GM12878 (cell line): ENCODE measurements at regions not wholly inside any gene's neighbourhood (a gene's known extent, or its start where the extent isn't known, plus 50 kb on each side); places are given as distances from the start of the nearest gene placed in this dataset.

Experiments used
- ATAC-seq: fragments of 200-7000 bp; cut with Tn5 transposase; 3 replicates; pipeline ENCODE4 v1.9.1; 2020; ENCODE audit warnings: mild to moderate bottlenecking, moderate library complexity
- BruUV-seq: library from RNA; stranded (reverse); fragments of 400-500 nt; replicated peaks from 2 replicates; lab custom pipeline; 2021; lab: Mats Ljungman, UMichigan
- CTCF ChIA-PET: fragments of 300-600 bp; sonication (Branson Sonifier 250); formaldehyde crosslinking; extraction: SDS; loops from one replicate; lab custom pipeline; 2021; ENCODE audit warnings: inconsistent platforms; lab: Yijun Ruan, JAX
- POLR2A ChIA-PET: fragments of 350-600 bp; formaldehyde crosslinking; extraction: SDS; loops from one replicate; lab custom pipeline; 2021; ENCODE audit warnings: inconsistent platforms; lab: Charles Lee
- RAD21 ChIA-PET: fragments of 300-600 bp; sonication (Branson Sonifier 250); formaldehyde crosslinking; loops from one replicate; lab custom pipeline; 2023; ENCODE audit warnings: antibody characterized with exemption; ENCODE audit not compliant: unreplicated experiment; lab: Charles Lee
- SMC1A ChIA-PET: fragments of 300-600 bp; sonication (Branson Sonifier 250); formaldehyde crosslinking; loops from one replicate; lab custom pipeline; 2023; ENCODE audit not compliant: unreplicated experiment, uncharacterized antibody; lab: Charles Lee
- DNase-seq: peaks from one replicate; pipeline ENCODE4 v3.0.0-alpha.2; 2011; ENCODE audit warnings: low read depth, low spot score
- FAIRE-seq: peaks from 3 replicates; lab custom pipeline; 2011; peaks lifted over from hg19 to GRCh38; lab: Jason Lieb, UNC
- H2AFZ ChIP-seq: 2 replicates; pipeline ENCODE4 v1.6.0; 2011; ENCODE audit warnings: low read depth, low read length, control low read depth; ENCODE audit not compliant: control insufficient read depth
- H3K27ac ChIP-seq: 2 replicates; pipeline ENCODE4 v1.5.1; 2011; ENCODE audit warnings: control low read depth; ENCODE audit not compliant: control insufficient read depth, insufficient read depth
- H3K27me3 ChIP-seq, 2 experiments: replicated peaks in 1 of 2; 2 replicates each; pipeline versions ENCODE4 v1.6.0 to v1.6.1; 2011; ENCODE audit warnings: low read length in 1 of 2; ENCODE audit not compliant: control insufficient read depth in 2 of 2, insufficient read depth in 2 of 2
- H3K36me3 ChIP-seq, 2 experiments: 2 replicates each; pipeline ENCODE4 v1.5.1; 2011; ENCODE audit warnings: low read length in 1 of 2; ENCODE audit not compliant: control insufficient read depth in 2 of 2, insufficient read depth in 2 of 2
- H3K4me1 ChIP-seq: 2 replicates; pipeline ENCODE4 v1.6.1; 2011; ENCODE audit warnings: mild to moderate bottlenecking, low read length, moderate library complexity, mixed read lengths; ENCODE audit not compliant: control insufficient read depth, insufficient read depth
- H3K4me2 ChIP-seq: 2 replicates; pipeline ENCODE4 v1.6.0; 2011; ENCODE audit warnings: control low read depth; ENCODE audit not compliant: control insufficient read depth, insufficient read depth
- H3K4me3 ChIP-seq: fragments of 200-600 bp; sonication (generic); 2 replicates; pipeline ENCODE4 v1.5.1; 2016
- H3K79me2 ChIP-seq: 2 replicates; pipeline ENCODE4 v1.6.0; 2011; ENCODE audit warnings: low read length; ENCODE audit not compliant: control insufficient read depth, insufficient read depth
- H3K9ac ChIP-seq: 2 replicates; pipeline ENCODE4 v1.8.0; 2011; ENCODE audit warnings: low read length, control low read depth, mixed read lengths; ENCODE audit not compliant: control insufficient read depth, insufficient read depth
- H3K9me3 ChIP-seq: replicated peaks from 3 replicates; pipeline ENCODE4 v1.5.1; 2011; ENCODE audit warnings: mild to moderate bottlenecking, low read length; ENCODE audit not compliant: control insufficient read depth, insufficient read depth
- H4K20me1 ChIP-seq: 2 replicates; pipeline ENCODE4 v1.6.0; 2011; ENCODE audit not compliant: control insufficient read depth, insufficient read depth
- BHLHE40 ChIP-seq, 2 experiments: fragments of 450-650 bp in 1 of 2; IDR thresholded peaks; 2 replicates each; pipeline ENCODE4 v1.6.1; 2011 to 2017; ENCODE audit warnings: low read depth in 2 of 2, borderline replicate concordance in 1 of 2, improper control_type of control experiment in 1 of 2, low read length in 1 of 2, mild to moderate bottlenecking in 1 of 2
- BMI1 ChIP-seq: fragments of 450-650 bp; IDR thresholded peaks from 2 replicates; pipeline ENCODE4 v1.6.1; 2016; ENCODE audit warnings: mild to moderate bottlenecking, moderate library complexity, borderline replicate concordance
- HDAC2 ChIP-seq: fragments of 200-600 bp; sonication (generic); IDR thresholded peaks from 2 replicates; pipeline ENCODE4 v1.6.1; 2017
- MYB ChIP-seq: fragments of 150-350 bp; IDR thresholded peaks from 2 replicates; pipeline ENCODE4 v1.6.1; 2014; ENCODE audit warnings: mild to moderate bottlenecking, low read depth, low read length, borderline replicate concordance
- NBN ChIP-seq: fragments of 450-650 bp; IDR thresholded peaks from 2 replicates; pipeline ENCODE4 v1.6.1; 2016
- PAX8 ChIP-seq: fragments of 450-650 bp; IDR thresholded peaks from 2 replicates; pipeline ENCODE4 v1.6.1; 2017; ENCODE audit warnings: mild to moderate bottlenecking, moderate library complexity
- RELA ChIP-seq: fragments of 450-650 bp; IDR thresholded peaks from 2 replicates; pipeline ENCODE4 v1.8.0; 2014; ENCODE audit warnings: borderline replicate concordance; ENCODE audit not compliant: partially characterized antibody
- SIN3A ChIP-seq: IDR thresholded peaks from 2 replicates; pipeline ENCODE4 v1.6.1; 2012; ENCODE audit warnings: low read depth, low read length, improper control_type of control experiment
- ZNF217 ChIP-seq: fragments of 450-650 bp; IDR thresholded peaks from 2 replicates; pipeline ENCODE4 v1.6.1; 2017; ENCODE audit warnings: antibody characterized with exemption, mild to moderate bottlenecking
- WGBS: methylation state at CpG from one replicate; pipeline ENCODE4 v1.1.6; 2016; ENCODE audit warnings: low lambda C conversion rate; ENCODE audit not compliant: insufficient replicate concordance, insufficient coverage; ENCODE audit errors: missing lambda C conversion rate; 5-methylcytosine and 5-hydroxymethylcytosine counted together
- in situ Hi-C: fragments of 300-500 bp; cut with MboI; formaldehyde crosslinking; loops from 9 replicates; pipeline ENCODE4 v1.14.3; 2018; ENCODE audit warnings: mixed read lengths
- intact Hi-C: fragments of 100-400 bp; cut with micrococcal nuclease; formaldehyde crosslinking; loops from one replicate; pipeline ENCODE4 v1.14.2; 2022; ENCODE audit not compliant: unreplicated experiment
- TF ChIP-seq, protein P1 (sequence below): fragments of 450-650 bp; IDR thresholded peaks from 2 replicates; pipeline ENCODE4 v1.6.1; 2017; ENCODE audit warnings: mild to moderate bottlenecking, moderate library complexity
- TF ChIP-seq, protein P2 (sequence below): fragments of 450-650 bp; IDR thresholded peaks from 2 replicates; pipeline ENCODE4 v1.6.1; 2016; ENCODE audit warnings: mild to moderate bottlenecking, moderate library complexity, borderline replicate concordance
- TF ChIP-seq, protein P3 (sequence below): fragments of 450-650 bp; formaldehyde crosslinking; IDR thresholded peaks from 2 replicates; pipeline ENCODE4 v1.4.0; 2022; ENCODE audit warnings: mild to moderate bottlenecking, moderate library complexity

DNA sequence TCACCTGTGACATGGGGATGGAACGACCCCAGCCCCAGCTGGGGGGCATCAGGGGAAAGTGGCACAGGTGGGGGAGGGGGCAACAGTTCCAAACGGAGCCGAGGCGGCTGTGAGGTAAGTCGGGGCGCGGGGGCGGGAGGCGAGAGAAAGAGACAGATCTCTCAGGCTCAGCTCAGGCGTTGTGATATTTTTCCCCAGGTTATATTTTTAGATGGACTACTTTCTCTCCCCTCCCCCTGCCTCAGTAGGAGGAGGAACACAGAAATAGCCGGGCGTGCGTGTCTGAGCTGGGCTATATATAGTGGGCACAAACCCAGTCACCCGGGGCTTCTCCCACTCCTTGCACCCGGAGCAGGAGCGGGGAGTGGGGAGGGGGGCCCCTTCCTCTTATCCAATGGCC lies 91.0 kb upstream of the LINGO1 start:
- no peaks in the 10 kb centered on the region for H4K20me1 ChIP-seq
- H3K4me2 ChIP-seq = no peak overlapping the region
- SMC1A ChIA-PET = no interaction called here
- no peak overlapping the region for H2AFZ ChIP-seq
- no peaks in the 10 kb centered on the region for H3K9me3 ChIP-seq
- H3K36me3 ChIP-seq = no peaks in the 10 kb centered on the region
- FAIRE-seq (no peak), ATAC-seq (no peak), DNase-seq (no peak)
- no peak overlapping the region for H3K9ac ChIP-seq
- in situ Hi-C loops = no loop called here
- CTCF ChIA-PET = no interaction called here
- H3K4me1 ChIP-seq = no peaks in the 10 kb centered on the region
- no peak overlapping the region for H3K27ac ChIP-seq
- intact Hi-C loops = no loop called here
- H3K4me3 ChIP-seq = no peak overlapping the region
- RAD21 ChIA-PET = no interaction called here
- H3K27me3 ChIP-seq = no peaks in the 10 kb centered on the region; a peak in 3 of 4 replicates
- WGBS = 4% methylated on average over 7 of the region's 16 CpGs
- no TSS peak for BruUV-seq
- no peaks in the 10 kb centered on the region for H3K79me2 ChIP-seq
- POLR2A ChIA-PET = no interaction called here
- TF ChIP-seq BMI1 (no peak), HDAC2 (no peak), RELA (no peak), PAX8 (no peak), ZNF217 (no peak), BHLHE40 (IDR thresholded peaks at IDR 0.05; ENCODE audit: borderline replicate concordance in 1 of 2, low read depth in 2 of 2, low read length in 1 of 2) (no peak), MYB (no peak), NBN (no peak), SIN3A (no peak)
- TF ChIP-seq, protein P1, sequence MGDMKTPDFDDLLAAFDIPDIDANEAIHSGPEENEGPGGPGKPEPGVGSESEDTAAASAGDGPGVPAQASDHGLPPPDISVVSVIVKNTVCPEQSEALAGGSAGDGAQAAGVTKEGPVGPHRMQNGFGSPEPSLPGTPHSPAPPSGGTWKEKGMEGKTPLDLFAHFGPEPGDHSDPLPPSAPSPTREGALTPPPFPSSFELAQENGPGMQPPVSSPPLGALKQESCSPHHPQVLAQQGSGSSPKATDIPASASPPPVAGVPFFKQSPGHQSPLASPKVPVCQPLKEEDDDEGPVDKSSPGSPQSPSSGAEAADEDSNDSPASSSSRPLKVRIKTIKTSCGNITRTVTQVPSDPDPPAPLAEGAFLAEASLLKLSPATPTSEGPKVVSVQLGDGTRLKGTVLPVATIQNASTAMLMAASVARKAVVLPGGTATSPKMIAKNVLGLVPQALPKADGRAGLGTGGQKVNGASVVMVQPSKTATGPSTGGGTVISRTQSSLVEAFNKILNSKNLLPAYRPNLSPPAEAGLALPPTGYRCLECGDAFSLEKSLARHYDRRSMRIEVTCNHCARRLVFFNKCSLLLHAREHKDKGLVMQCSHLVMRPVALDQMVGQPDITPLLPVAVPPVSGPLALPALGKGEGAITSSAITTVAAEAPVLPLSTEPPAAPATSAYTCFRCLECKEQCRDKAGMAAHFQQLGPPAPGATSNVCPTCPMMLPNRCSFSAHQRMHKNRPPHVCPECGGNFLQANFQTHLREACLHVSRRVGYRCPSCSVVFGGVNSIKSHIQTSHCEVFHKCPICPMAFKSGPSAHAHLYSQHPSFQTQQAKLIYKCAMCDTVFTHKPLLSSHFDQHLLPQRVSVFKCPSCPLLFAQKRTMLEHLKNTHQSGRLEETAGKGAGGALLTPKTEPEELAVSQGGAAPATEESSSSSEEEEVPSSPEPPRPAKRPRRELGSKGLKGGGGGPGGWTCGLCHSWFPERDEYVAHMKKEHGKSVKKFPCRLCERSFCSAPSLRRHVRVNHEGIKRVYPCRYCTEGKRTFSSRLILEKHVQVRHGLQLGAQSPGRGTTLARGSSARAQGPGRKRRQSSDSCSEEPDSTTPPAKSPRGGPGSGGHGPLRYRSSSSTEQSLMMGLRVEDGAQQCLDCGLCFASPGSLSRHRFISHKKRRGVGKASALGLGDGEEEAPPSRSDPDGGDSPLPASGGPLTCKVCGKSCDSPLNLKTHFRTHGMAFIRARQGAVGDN = no peak
- TF ChIP-seq, protein P2, sequence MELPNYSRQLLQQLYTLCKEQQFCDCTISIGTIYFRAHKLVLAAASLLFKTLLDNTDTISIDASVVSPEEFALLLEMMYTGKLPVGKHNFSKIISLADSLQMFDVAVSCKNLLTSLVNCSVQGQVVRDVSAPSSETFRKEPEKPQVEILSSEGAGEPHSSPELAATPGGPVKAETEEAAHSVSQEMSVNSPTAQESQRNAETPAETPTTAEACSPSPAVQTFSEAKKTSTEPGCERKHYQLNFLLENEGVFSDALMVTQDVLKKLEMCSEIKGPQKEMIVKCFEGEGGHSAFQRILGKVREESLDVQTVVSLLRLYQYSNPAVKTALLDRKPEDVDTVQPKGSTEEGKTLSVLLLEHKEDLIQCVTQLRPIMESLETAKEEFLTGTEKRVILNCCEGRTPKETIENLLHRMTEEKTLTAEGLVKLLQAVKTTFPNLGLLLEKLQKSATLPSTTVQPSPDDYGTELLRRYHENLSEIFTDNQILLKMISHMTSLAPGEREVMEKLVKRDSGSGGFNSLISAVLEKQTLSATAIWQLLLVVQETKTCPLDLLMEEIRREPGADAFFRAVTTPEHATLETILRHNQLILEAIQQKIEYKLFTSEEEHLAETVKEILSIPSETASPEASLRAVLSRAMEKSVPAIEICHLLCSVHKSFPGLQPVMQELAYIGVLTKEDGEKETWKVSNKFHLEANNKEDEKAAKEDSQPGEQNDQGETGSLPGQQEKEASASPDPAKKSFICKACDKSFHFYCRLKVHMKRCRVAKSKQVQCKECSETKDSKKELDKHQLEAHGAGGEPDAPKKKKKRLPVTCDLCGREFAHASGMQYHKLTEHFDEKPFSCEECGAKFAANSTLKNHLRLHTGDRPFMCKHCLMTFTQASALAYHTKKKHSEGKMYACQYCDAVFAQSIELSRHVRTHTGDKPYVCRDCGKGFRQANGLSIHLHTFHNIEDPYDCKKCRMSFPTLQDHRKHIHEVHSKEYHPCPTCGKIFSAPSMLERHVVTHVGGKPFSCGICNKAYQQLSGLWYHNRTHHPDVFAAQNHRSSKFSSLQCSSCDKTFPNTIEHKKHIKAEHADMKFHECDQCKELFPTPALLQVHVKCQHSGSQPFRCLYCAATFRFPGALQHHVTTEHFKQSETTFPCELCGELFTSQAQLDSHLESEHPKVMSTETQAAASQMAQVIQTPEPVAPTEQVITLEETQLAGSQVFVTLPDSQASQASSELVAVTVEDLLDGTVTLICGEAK = no peak
- TF ChIP-seq, protein P3, sequence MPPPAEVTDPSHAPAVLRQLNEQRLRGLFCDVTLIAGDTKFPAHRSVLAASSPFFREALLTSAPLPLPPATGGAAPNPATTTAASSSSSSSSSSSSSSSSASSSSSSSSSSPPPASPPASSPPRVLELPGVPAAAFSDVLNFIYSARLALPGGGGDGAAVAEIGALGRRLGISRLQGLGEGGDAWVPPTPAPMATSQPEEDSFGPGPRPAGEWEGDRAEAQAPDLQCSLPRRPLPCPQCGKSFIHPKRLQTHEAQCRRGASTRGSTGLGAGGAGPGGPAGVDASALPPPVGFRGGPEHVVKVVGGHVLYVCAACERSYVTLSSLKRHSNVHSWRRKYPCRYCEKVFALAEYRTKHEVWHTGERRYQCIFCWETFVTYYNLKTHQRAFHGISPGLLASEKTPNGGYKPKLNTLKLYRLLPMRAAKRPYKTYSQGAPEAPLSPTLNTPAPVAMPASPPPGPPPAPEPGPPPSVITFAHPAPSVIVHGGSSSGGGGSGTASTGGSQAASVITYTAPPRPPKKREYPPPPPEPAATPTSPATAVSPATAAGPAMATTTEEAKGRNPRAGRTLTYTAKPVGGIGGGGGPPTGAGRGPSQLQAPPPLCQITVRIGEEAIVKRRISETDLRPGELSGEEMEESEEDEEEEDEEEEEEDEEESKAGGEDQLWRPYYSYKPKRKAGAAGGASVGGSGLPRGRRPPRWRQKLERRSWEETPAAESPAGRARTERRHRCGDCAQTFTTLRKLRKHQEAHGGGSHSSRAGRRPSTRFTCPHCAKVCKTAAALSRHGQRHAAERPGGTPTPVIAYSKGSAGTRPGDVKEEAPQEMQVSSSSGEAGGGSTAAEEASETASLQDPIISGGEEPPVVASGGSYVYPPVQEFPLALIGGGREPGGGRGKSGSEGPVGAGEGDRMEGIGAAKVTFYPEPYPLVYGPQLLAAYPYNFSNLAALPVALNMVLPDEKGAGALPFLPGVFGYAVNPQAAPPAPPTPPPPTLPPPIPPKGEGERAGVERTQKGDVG = no peak
